HG03196 (cell line): ENCODE measurements at regions not wholly inside any gene's neighbourhood (a gene's known extent, or its start where the extent isn't known, plus 50 kb on each side); places are given as distances from the start of the nearest gene placed in this dataset.
"Not testable (repeated sequence)": the region's sequence is repeated elsewhere in the genome, so short reads cannot be mapped to it uniquely, and the experiment has no call there.

Experiments
- ATAC-seq: cut with Tn5 transposase; IDR thresholded peaks from one replicate; pipeline ENCODE4 v1.9.1; 2021; ENCODE audit not compliant: unreplicated experiment

GRCh38 chr17:62322313-62322712 lies 58.0 kb upstream of the EFCAB3 start:
- no peak for ATAC-seq

DNA sequence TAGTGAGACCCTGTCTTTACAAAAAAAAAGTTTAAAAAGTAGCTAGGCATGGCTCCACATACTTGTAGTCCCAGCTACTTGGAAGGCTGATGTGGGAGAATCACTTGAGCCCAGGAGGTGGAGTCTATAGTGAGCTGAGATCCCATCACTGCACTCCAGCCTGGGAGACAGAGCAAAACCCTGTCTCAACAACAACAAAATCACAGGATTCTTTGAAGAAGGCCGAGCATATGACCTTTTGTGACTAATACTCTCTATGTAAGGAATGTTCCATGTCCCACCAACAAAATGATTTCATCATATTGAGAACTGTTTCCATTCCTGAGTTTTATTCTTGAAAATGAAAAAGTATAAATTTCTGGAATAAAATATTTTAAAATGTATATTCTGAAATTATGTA lies 58.9 kb upstream of the EFCAB3 start:
- ATAC-seq, result no peak

GRCh38 chr17:62319846-62320245 lies 60.5 kb upstream of the EFCAB3 start:
- no peak for ATAC-seq

DNA sequence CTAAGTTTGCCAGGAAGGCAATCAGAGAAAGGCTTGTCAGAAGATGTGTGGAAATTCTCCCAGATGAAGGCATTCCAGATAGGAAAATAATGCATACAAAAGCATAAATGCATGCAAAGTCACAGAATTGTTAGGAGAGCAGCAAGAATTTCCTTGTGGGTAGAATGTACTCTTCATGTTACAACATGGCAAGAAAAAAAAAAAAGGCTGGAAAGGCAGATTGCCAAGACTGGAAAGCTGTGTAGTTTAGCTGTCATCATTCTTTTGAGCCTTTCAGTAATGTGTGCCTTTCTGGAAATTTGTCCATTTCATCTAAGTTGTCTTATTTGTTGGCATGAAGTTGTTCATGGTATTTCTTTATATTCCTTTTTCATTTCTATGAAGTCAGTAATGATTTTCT lies 71.0 kb upstream of the EFCAB3 start:
- ATAC-seq, result no peak

GRCh38 chr17:62307196-62307595 lies 73.2 kb upstream of the EFCAB3 start:
- ATAC-seq, result no peak

DNA sequence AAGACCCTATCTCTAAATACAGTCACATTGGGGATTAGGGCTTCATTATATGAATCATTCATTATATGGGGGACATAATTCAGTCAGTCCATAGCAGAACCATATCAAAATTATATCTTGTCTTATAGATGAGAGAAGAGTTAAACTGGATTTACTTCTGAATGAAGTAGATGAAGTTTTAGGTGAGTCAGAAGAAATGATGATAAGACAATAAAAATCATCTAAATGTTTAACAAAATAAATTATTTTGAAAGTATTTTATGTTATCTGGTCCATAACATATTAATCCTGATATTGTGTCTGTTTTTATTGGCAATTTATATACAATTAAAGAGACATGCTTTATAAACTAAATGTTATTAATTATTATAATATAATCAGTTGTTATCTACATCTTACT lies 76.9 kb upstream of the EFCAB3 start:
- ATAC-seq, result no peak

DNA sequence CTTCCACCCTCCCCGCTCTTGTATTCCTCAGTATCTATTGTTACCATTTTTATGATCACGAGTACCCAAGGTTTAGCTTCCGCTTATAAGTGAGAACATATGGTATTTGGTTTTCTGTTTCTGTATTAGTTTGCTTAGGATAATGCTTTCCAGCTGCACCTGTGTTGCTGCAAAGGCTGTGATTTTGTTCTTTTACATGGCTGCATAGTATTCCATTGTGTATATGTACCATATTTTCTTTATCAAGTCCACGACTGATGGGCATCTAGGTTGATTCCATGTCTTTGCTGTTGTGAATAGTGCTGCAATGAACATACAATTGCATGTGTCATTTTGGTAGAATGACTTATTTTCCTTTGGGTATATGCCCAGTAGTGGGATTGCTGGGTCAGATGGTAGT lies 79.7 kb upstream of the EFCAB3 start:
- ATAC-seq, result no peak

GRCh38 chr17:62275290-62275689 lies 105.1 kb upstream of the EFCAB3 start:
- ATAC-seq, result not testable (repeated sequence)

DNA sequence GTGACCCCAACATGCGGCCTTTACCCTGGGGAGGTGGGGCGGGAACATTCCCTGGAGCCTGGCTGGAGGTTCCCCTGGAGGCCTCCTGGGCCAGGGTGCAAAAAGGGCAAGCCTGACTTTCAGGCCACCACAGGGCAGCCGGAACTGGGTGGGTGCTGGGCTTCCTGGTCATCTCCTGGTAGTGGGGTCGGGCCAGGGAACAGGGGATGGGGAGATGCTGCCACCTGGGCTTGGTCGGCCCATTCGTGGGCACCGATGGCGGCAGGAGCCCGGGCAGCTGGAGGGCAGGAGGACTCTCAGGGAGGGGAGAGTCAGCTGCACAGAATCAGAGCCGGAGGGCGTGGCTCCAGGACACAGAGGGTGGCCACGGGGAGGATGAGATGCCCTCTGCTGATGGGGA lies 112.0 kb upstream of the EFCAB3 start:
- ATAC-seq, result not testable (repeated sequence)

GRCh38 chr17:62264974-62265373 lies 115.4 kb upstream of the EFCAB3 start:
- ATAC-seq, result not testable (repeated sequence)

- ATAC-seq, result not testable (repeated sequence)
Observed at GRCh38 chr17:62255791-62256190, 124.6 kb upstream of the EFCAB3 start.

DNA sequence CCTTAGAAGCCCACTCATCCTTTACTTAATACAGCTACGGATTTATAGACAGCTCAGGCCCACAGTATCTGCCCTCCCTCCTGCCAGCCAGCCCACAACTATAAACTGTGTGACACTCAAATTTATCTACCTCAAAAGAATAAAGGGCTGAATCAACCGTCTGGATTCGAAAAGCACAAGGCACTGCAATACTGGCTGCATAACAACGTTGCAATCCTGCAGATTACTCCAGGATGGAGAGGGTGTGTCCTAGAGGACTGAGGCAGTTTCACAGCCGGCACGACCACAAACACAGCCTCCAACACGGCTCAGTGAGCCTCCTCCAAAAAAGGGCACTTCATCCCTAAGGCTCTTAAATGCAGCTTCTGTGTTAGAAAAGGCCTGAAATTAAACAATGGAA lies 138.3 kb upstream of the EFCAB3 start:
- not testable (repeated sequence) for ATAC-seq

GRCh38 chr17:62239569-62239968 lies 140.8 kb upstream of the EFCAB3 start:
- ATAC-seq, result not testable (repeated sequence)

DNA sequence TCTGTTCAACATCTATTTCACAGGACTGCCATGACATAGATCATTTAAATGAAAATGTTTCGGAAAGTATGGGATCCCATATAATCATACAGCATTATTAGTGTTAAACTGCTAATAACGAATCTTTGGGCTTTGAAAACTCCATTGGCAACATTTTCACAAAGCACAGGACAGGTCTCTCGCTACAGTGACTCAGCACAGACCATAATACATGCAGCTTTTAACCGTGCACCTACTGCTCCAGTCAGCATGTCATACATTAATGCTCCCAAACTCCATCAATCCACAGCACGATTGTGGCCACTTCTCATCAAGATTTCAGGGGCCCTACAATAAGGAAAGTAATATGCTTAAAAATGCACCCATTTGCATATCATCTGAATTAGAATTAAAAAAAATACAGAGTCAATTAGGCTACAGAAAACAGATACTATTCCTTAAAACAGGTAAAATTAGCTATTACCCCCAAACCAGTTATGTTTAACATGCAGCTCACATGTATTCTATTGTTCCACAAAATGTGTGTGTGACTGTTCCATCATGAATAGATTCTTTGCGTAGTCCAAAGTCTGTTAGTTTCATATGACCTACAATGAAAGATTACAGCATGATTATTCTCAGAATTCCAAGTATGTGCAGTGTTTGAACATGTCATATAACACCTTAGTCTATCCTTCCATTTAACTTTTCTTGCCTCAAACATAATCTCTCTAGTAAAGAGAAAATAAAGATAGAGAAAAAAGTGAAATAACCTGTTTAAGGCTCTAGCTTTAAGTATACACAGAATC lies 141.6 kb upstream of the EFCAB3 start:
- not testable (repeated sequence) for ATAC-seq

- ATAC-seq, result not testable (repeated sequence)
Observed at GRCh38 chr17:62233822-62234481, 146.4 kb upstream of the EFCAB3 start.

DNA sequence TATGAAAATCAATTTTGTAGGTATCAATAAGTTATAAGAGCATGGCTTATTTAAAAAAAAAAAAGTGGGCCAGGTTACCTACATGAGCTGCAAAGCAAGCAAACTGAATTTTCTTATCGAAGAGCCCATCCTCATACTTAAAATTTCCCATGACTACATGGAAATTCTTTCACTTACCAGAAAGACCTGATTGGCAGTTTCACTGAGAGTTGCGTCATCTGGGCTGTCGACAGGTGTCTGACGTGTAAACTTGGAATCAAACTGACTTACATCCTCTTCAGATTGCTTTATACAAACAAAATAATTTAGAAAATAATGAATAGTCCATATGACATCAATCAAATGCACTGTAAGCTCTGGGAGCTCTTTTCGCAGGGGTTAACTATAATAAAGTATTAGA lies 149.1 kb upstream of the EFCAB3 start:
- ATAC-seq, result not testable (repeated sequence)

- ATAC-seq, result not testable (repeated sequence)
Observed at GRCh38 chr17:62226610-62227240, 153.6 kb upstream of the EFCAB3 start.

DNA sequence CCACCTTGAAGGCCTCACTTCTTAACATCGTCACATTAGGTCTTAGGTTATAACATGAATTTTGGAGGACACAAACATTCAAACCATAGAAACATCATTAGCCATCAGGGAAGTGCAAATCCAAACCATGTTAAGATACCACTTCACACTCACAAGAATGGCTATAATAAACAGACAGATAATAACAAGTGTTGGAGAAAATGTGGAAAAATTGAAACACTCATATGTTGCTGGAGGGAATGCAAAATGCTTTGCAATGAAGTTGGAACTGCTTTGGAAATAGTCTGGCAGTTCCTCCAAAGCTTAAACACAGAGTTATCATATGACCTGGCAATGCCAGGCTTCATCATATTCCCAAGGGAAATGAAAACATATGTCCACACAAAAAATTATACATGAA lies 156.8 kb upstream of the EFCAB3 start:
- not testable (repeated sequence) for ATAC-seq

DNA sequence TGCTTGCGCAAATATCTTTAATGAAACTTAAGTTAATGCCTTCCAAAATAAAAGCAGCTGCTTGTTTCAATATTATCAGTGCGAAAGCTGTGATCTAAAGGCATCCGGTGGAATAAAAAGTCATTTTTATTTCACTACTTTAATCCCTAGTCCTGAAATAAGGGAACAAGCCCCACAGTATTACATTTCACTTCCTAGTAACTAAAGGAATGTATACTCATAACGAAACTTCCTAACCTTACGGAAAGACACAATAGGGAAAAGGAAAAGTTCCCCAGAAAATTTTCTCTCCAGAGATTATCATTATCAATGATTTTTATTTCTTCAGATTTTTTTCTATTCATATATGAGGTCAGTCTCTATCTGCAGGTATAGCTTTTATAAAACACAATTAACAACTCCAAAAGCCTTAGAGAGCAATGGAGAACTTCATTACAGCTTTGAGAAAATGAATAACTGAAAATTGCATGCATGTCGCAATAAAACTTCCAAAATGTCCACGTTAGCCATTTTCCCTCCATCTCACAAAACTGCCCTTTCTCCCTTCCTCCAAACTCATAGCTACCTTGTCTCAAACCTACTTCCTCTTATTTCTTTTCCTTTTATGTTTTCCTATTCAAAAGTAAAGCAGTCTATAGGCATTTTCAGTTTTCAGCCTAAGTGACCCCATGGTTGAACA lies 154.3 kb upstream of the MED13 start:
- ATAC-seq, result no peak

DNA sequence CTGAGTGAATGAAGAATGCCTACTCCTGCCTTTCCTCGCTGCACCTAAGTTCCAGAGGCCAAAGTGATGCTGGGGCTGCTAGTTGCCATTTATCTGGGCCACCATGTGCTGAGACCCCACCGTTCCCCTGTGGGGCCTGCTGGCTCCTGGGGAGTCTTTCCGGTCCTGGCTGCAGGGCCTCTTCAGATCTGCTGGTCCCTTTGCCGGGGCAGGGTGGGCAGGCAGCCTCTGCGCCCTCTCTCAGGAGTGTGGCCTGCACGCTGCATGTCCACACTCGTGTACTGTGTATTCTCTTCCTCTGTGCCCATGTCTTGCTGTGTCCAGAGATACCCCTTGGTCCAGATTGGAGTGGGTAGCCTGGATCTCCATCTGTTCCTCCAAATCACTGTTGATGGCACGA lies 151.8 kb upstream of the MED13 start:
- ATAC-seq, result no peak

GRCh38 chr17:62215891-62216290 lies 150.8 kb upstream of the MED13 start:
- not testable (repeated sequence) for ATAC-seq
